ENCODE measurements at regions not wholly inside any gene's neighbourhood (a gene's known extent, or its start where the extent isn't known, plus 50 kb on each side); places are given as distances from the start of the nearest gene placed in this dataset.

GRCh38 chr13:44044547-44045179 lies 165.0 kb downstream of the LACC1 start:
- no peak overlapping the region for H3K4me2 ChIP-seq (ENCODE audit: insufficient read depth in 1 of 2, low read depth in 2 of 2, low read length in 2 of 2)
- H3K9ac ChIP-seq (replicated peaks in 1 of 4; ENCODE audit: extremely low read depth in 1 of 4, low read depth in 3 of 4, low read length in 3 of 4), result no peak overlapping the region
- H4K8ac ChIP-seq (ENCODE audit: extremely low read depth, insufficient read depth, low read length), result no peak overlapping the region
- POLR2A ChIA-PET (ENCODE audit: partially characterized antibody), result no interaction called here
- no peak overlapping the region for H2BK12ac ChIP-seq (ENCODE audit: low read depth, low read length)
- no peaks in the 10 kb centered on the region for H3K23me2 ChIP-seq (ENCODE audit: low read depth, low read length)
- no peak overlapping the region for H3K4me3 ChIP-seq (ENCODE audit: extremely low read depth in 1 of 4, insufficient read depth in 2 of 4, low read depth in 3 of 4, low read length in 4 of 4)
- FAIRE-seq, result no peak
- no peak overlapping the region for H3K14ac ChIP-seq (ENCODE audit: insufficient read length)
- H4K5ac ChIP-seq (ENCODE audit: insufficient read length, low read depth, low read length), result no peak overlapping the region
- H4K20me1 ChIP-seq (replicated peaks in 1 of 2; ENCODE audit: control insufficient read depth in 1 of 2, insufficient read depth in 2 of 2, low read length in 2 of 2), result no peaks in the 10 kb centered on the region
- H3K18ac ChIP-seq (ENCODE audit: extremely low read depth, low read length), result no peak overlapping the region
- no peak overlapping the region for H2AK5ac ChIP-seq (ENCODE audit: low read depth, low read length)
- no peak overlapping the region for H2BK15ac ChIP-seq (ENCODE audit: low read length)
- TF ChIP-seq BACH1 (IDR thresholded peaks at IDR 0.05; ENCODE audit: low read length) (peak; percentile 35; the same call in 1 of the 2 replicates), CEBPB (IDR thresholded peaks at IDR 0.05; ENCODE audit: low read depth, low read length) (no peak), MAFK (IDR thresholded peaks at IDR 0.05; ENCODE audit: low read depth, low read length) (0 out of 2 replicates have a peak, but pooled peaks have one; percentile 11)
- no peak overlapping the region for H3K27ac ChIP-seq (ENCODE audit: low read depth, low read length)
- H2AFZ ChIP-seq (ENCODE audit: low read length), result no peak overlapping the region
- H2BK120ac ChIP-seq (replicated peaks; ENCODE audit: low read depth, low read length), result no peak overlapping the region
- H2BK20ac ChIP-seq (ENCODE audit: low read length), result no peak overlapping the region
- WGBS, 2 experiments (ENCODE audit: extremely low coverage in 1 of 2, insufficient coverage in 1 of 2, insufficient read length in 1 of 2, insufficient replicate concordance in 2 of 2, low coverage in 1 of 2, low lambda C conversion rate in 2 of 2, missing lambda C conversion rate in 1 of 2), result 91% methylated on average over 6 of the region's 6 CpGs; no CpG with 5 or more reads in 1 of the 2 experiments
- no peaks in the 10 kb centered on the region for H3K9me3 ChIP-seq (ENCODE audit: insufficient read depth in 2 of 2, low read depth in 1 of 2, low read length in 1 of 2)
- H3K56ac ChIP-seq (replicated peaks; ENCODE audit: insufficient read length, low read depth, low read length), result no peak overlapping the region
- no peak for DNase-seq (ENCODE audit: low read depth in 1 of 2, low spot score in 2 of 2)
- H3K79me2 ChIP-seq (ENCODE audit: control insufficient read depth in 1 of 2, insufficient read depth in 2 of 2, low read length in 2 of 2), result no peaks in the 10 kb centered on the region
- H3K36me3 ChIP-seq (ENCODE audit: control insufficient read depth in 2 of 4, insufficient read depth in 4 of 4, low read length in 3 of 4), result no peaks in the 10 kb centered on the region
- no peaks in the 10 kb centered on the region for H3K27me3 ChIP-seq (replicated peaks in 1 of 4; ENCODE audit: control insufficient read depth in 3 of 4, extremely low read depth in 1 of 4, insufficient read depth in 3 of 4, low read length in 3 of 4)
- H3K79me1 ChIP-seq (ENCODE audit: low read depth, low read length), result no peaks in the 10 kb centered on the region
- no peak overlapping the region for H4K91ac ChIP-seq (replicated peaks; ENCODE audit: insufficient read length, low read length)
- H3K4me1 ChIP-seq (replicated peaks in 1 of 4; ENCODE audit: control insufficient read depth in 3 of 4, insufficient read depth in 4 of 4, low read length in 3 of 4), result peaks cover 0 to 3% (median 0%) of the 10 kb centered on the region in 4 experiments; a peak in 2 of 7 replicates
- no peak overlapping the region for H2BK5ac ChIP-seq (ENCODE audit: low read depth, low read length)
- H3K23ac ChIP-seq (ENCODE audit: insufficient read length), result no peak overlapping the region
- CTCF ChIA-PET (ENCODE audit: partially characterized antibody), result interaction anchor here (0.8 to 5.9 kb wide), 5 partner anchors 10 to 135 kb away, joined by 3 to 36 read pairs (median 3); no protein-coding TSS in a partner anchor
- H3K4ac ChIP-seq (replicated peaks; ENCODE audit: insufficient read length, low read depth, low read length), result no peak overlapping the region
